ENCODE measurements at regions not wholly inside any gene's neighbourhood (a gene's known extent, or its start where the extent isn't known, plus 50 kb on each side); places are given as distances from the start of the nearest gene placed in this dataset.

- intact Hi-C loops (cut with DNase I): no loop called here
- DNase-seq (ENCODE audit: low spot score): no peak
- no peak for TF ChIP-seq CTCF (IDR thresholded peaks at IDR 0.05)
- TF ChIP-seq POLR2AphosphoS5 (IDR thresholded peaks at IDR 0.05): no peak
- TF ChIP-seq POLR2A (IDR thresholded peaks at IDR 0.05): no peak
Measured at GRCh38 chr9:89880161-89880560, 275.3 kb downstream of the GADD45G start.

GRCh38 chr9:89880721-89881120 is 275.9 kb downstream of the GADD45G start:
- Histone ChIP-seq H3K4me1 (replicated peaks) (peaks cover 29% of the 10 kb centered on the region), H3K9me3 (no peaks in the 10 kb centered on the region), H3K27ac (no peak overlapping the region), H3K27me3 (replicated peaks; ENCODE audit: insufficient read depth) (no peaks in the 10 kb centered on the region), H3K36me3 (no peaks in the 10 kb centered on the region), H3K4me3 (no peak overlapping the region)
- WGBS: 64% methylated on average over 5 of the region's 5 CpGs
- DNase-seq (ENCODE audit: low spot score): no peak
- TF ChIP-seq POLR2AphosphoS5 (IDR thresholded peaks at IDR 0.05): peak; percentile 24
- no peak for TF ChIP-seq CTCF (IDR thresholded peaks at IDR 0.05)
- no peak for TF ChIP-seq POLR2A (IDR thresholded peaks at IDR 0.05)
- intact Hi-C loops (cut with DNase I): no loop called here

More at GRCh38 chr9:89880161-89880560, 275.3 kb downstream of the GADD45G start:
- no peaks in the 10 kb centered on the region for H3K27me3 ChIP-seq (replicated peaks; ENCODE audit: insufficient read depth)
- peaks cover 33% of the 10 kb centered on the region for H3K4me1 ChIP-seq (replicated peaks)
- no peak overlapping the region for H3K4me3 ChIP-seq
- WGBS: 88% methylated on average over 11 of the region's 11 CpGs
- H3K36me3 ChIP-seq: no peaks in the 10 kb centered on the region
- no peaks in the 10 kb centered on the region for H3K9me3 ChIP-seq
- no peak overlapping the region for H3K27ac ChIP-seq

GRCh38 chr9:89881431-89881830 is 276.6 kb downstream of the GADD45G start:
- DNase-seq (ENCODE audit: low spot score): no peak
- TF ChIP-seq POLR2AphosphoS5 (IDR thresholded peaks at IDR 0.05) (no peak), POLR2A (IDR thresholded peaks at IDR 0.05) (no peak), CTCF (IDR thresholded peaks at IDR 0.05) (no peak)
- 100% methylated on average over 1 of the region's 1 CpG for WGBS
- Histone ChIP-seq H3K27ac (no peak overlapping the region), H3K4me3 (no peak overlapping the region), H3K27me3 (replicated peaks; ENCODE audit: insufficient read depth) (no peaks in the 10 kb centered on the region), H3K9me3 (no peaks in the 10 kb centered on the region), H3K36me3 (no peaks in the 10 kb centered on the region), H3K4me1 (replicated peaks) (peaks cover 29% of the 10 kb centered on the region)
- intact Hi-C loops (cut with DNase I): no loop called here

GRCh38 chr9:89882930-89883361 is 278.1 kb downstream of the GADD45G start:
- 98% methylated on average over 7 of the region's 7 CpGs for WGBS
- no peak for DNase-seq (ENCODE audit: low spot score)
- H3K4me3 ChIP-seq: no peak overlapping the region
- no peaks in the 10 kb centered on the region for H3K9me3 ChIP-seq
- intact Hi-C loops (cut with DNase I): no loop called here
- no peaks in the 10 kb centered on the region for H3K27me3 ChIP-seq (replicated peaks; ENCODE audit: insufficient read depth)
- H3K36me3 ChIP-seq: no peaks in the 10 kb centered on the region
- H3K4me1 ChIP-seq (replicated peaks): peaks cover 21% of the 10 kb centered on the region
- TF ChIP-seq POLR2A (IDR thresholded peaks at IDR 0.05): no peak
- no peak for TF ChIP-seq CTCF (IDR thresholded peaks at IDR 0.05)
- no peak for TF ChIP-seq POLR2AphosphoS5 (IDR thresholded peaks at IDR 0.05)
- no peak overlapping the region for H3K27ac ChIP-seq

GRCh38 chr9:89883401-89884341 is 278.9 kb downstream of the GADD45G start:
- H3K36me3 ChIP-seq: no peaks in the 10 kb centered on the region
- H3K4me1 ChIP-seq (replicated peaks): peaks cover 14% of the 10 kb centered on the region
- TF ChIP-seq POLR2A (IDR thresholded peaks at IDR 0.05): no peak
- TF ChIP-seq POLR2AphosphoS5 (IDR thresholded peaks at IDR 0.05): no peak
- no peak for TF ChIP-seq CTCF (IDR thresholded peaks at IDR 0.05)
- H3K9me3 ChIP-seq: no peaks in the 10 kb centered on the region
- H3K4me3 ChIP-seq: no peak overlapping the region
- H3K27ac ChIP-seq: no peak overlapping the region
- H3K27me3 ChIP-seq (replicated peaks; ENCODE audit: insufficient read depth): no peaks in the 10 kb centered on the region
- intact Hi-C loops (cut with DNase I): no loop called here
- WGBS: 90% methylated on average over 12 of the region's 12 CpGs
- DNase-seq (ENCODE audit: low spot score): no peak
